ENCODE measurements at regions not wholly inside any gene's neighbourhood (a gene's known extent, or its start where the extent isn't known, plus 50 kb on each side); places are given as distances from the start of the nearest gene placed in this dataset.

DNA sequence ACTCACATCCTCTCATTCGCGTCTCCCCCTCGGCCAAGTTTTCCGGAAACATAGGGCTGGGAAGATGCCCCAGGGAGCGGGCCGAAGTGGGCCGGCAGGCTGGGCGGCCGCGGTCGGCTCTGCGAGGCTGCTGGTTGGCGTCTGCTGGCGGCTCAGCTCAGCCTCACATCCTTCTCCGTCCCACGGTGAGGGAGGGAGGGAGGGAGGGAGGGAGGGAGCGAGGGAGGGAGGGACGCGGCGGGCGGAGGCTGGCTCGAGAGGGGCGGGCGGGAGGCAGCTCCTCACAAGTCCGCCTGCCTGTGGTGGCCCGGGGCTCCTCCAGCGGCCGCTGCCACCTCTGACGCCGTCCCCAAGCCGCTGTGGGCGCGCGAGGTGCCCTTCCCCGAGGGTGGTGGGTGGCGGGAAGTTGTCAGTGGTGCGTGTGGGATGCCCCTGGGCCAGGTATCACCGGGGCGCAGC, 93.8 kb downstream of the RFLNA start:
- Histone ChIP-seq H3K4me3 (ENCODE audit: insufficient read depth, low read length, poor library complexity, severe bottlenecking) (no peak overlapping the region), H3K4me2 (ENCODE audit: low read depth, low read length, poor library complexity, severe bottlenecking) (no peak overlapping the region), H3K27ac (ENCODE audit: low read depth, low read length) (no peak overlapping the region), H2AFZ (ENCODE audit: low read depth, low read length, severe bottlenecking) (no peak overlapping the region), H3K9me2 (replicated peaks; ENCODE audit: insufficient read depth, low read length) (no peaks in the 10 kb centered on the region), H3F3A (ENCODE audit: insufficient read depth) (no peaks in the 10 kb centered on the region; the same call in 1 of the 2 replicates), H4K20me1 (ENCODE audit: low read depth, low read length) (no peaks in the 10 kb centered on the region), H3K27me3 (ENCODE audit: low read length) (no peaks in the 10 kb centered on the region), H3K9ac (ENCODE audit: low read length) (no peak overlapping the region), H3K79me2 (ENCODE audit: insufficient read depth, low read length) (no peaks in the 10 kb centered on the region), H3K9me3 (ENCODE audit: insufficient read depth, low read length) (no peaks in the 10 kb centered on the region), H3K36me3 (ENCODE audit: low read length) (no peaks in the 10 kb centered on the region)
- TF ChIP-seq, protein P1, sequence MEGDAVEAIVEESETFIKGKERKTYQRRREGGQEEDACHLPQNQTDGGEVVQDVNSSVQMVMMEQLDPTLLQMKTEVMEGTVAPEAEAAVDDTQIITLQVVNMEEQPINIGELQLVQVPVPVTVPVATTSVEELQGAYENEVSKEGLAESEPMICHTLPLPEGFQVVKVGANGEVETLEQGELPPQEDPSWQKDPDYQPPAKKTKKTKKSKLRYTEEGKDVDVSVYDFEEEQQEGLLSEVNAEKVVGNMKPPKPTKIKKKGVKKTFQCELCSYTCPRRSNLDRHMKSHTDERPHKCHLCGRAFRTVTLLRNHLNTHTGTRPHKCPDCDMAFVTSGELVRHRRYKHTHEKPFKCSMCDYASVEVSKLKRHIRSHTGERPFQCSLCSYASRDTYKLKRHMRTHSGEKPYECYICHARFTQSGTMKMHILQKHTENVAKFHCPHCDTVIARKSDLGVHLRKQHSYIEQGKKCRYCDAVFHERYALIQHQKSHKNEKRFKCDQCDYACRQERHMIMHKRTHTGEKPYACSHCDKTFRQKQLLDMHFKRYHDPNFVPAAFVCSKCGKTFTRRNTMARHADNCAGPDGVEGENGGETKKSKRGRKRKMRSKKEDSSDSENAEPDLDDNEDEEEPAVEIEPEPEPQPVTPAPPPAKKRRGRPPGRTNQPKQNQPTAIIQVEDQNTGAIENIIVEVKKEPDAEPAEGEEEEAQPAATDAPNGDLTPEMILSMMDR (IDR thresholded peaks at IDR 0.05; ENCODE audit: insufficient read depth, low read length, poor library complexity, severe bottlenecking) = no peak
- no peak for TF ChIP-seq EZH2phosphoT487 (conservative IDR thresholded peaks at IDR 0.05; ENCODE audit: low read length)

GRCh38 chr12:124388038-124388671, 93.3 kb downstream of the RFLNA start:
- H3K27ac ChIP-seq (ENCODE audit: low read depth, low read length) = no peak overlapping the region
- no peaks in the 10 kb centered on the region for H3K36me3 ChIP-seq (ENCODE audit: low read length)
- no peak overlapping the region for H3K9ac ChIP-seq (ENCODE audit: low read length)
- H3K9me2 ChIP-seq (replicated peaks; ENCODE audit: insufficient read depth, low read length) = no peaks in the 10 kb centered on the region
- no peaks in the 10 kb centered on the region for H3K9me3 ChIP-seq (ENCODE audit: insufficient read depth, low read length)
- no peak overlapping the region for H2AFZ ChIP-seq (ENCODE audit: low read depth, low read length, severe bottlenecking)
- H3K4me2 ChIP-seq (ENCODE audit: low read depth, low read length, poor library complexity, severe bottlenecking) = no peak overlapping the region
- no peaks in the 10 kb centered on the region for H3K79me2 ChIP-seq (ENCODE audit: insufficient read depth, low read length)
- H3K27me3 ChIP-seq (ENCODE audit: low read length) = no peaks in the 10 kb centered on the region
- H3K4me3 ChIP-seq (ENCODE audit: insufficient read depth, low read length, poor library complexity, severe bottlenecking) = no peak overlapping the region
- H4K20me1 ChIP-seq (ENCODE audit: low read depth, low read length) = no peaks in the 10 kb centered on the region
- no peak for TF ChIP-seq EZH2phosphoT487 (conservative IDR thresholded peaks at IDR 0.05; ENCODE audit: low read length)
- TF ChIP-seq, protein P1 (IDR thresholded peaks at IDR 0.05; ENCODE audit: insufficient read depth, low read length, poor library complexity, severe bottlenecking) = no peak
- H3F3A ChIP-seq (ENCODE audit: insufficient read depth) = no peaks in the 10 kb centered on the region; the same call in 1 of the 2 replicates

GRCh38 chr12:124387528-124387911, 92.6 kb downstream of the RFLNA start:
- no peaks in the 10 kb centered on the region for H4K20me1 ChIP-seq (ENCODE audit: low read depth, low read length)
- H3K4me2 ChIP-seq (ENCODE audit: low read depth, low read length, poor library complexity, severe bottlenecking) = no peak overlapping the region
- H2AFZ ChIP-seq (ENCODE audit: low read depth, low read length, severe bottlenecking) = no peak overlapping the region
- no peaks in the 10 kb centered on the region; the same call in 1 of the 2 replicates for H3F3A ChIP-seq (ENCODE audit: insufficient read depth)
- no peaks in the 10 kb centered on the region for H3K9me2 ChIP-seq (replicated peaks; ENCODE audit: insufficient read depth, low read length)
- H3K36me3 ChIP-seq (ENCODE audit: low read length) = no peaks in the 10 kb centered on the region
- H3K9ac ChIP-seq (ENCODE audit: low read length) = no peak overlapping the region
- no peaks in the 10 kb centered on the region for H3K27me3 ChIP-seq (ENCODE audit: low read length)
- TF ChIP-seq EZH2phosphoT487 (conservative IDR thresholded peaks at IDR 0.05; ENCODE audit: low read length) = no peak
- TF ChIP-seq, protein P1 (IDR thresholded peaks at IDR 0.05; ENCODE audit: insufficient read depth, low read length, poor library complexity, severe bottlenecking) = no peak
- no peak overlapping the region for H3K4me3 ChIP-seq (ENCODE audit: insufficient read depth, low read length, poor library complexity, severe bottlenecking)
- no peak overlapping the region for H3K27ac ChIP-seq (ENCODE audit: low read depth, low read length)
- H3K79me2 ChIP-seq (ENCODE audit: insufficient read depth, low read length) = no peaks in the 10 kb centered on the region
- no peaks in the 10 kb centered on the region for H3K9me3 ChIP-seq (ENCODE audit: insufficient read depth, low read length)

Measured in SU-DHL-6 (cell line).